CD4-positive, alpha-beta T cell (primary cell): ENCODE measurements at regions not wholly inside any gene's neighbourhood (a gene's known extent, or its start where the extent isn't known, plus 50 kb on each side); places are given as distances from the start of the nearest gene placed in this dataset.

Experiments used
- ATAC-seq: fragments of 200-7000 bp; cut with Tn5 transposase; one replicate; pipeline ENCODE4 v1.10.0; 2022; ENCODE audit warnings: mild to moderate bottlenecking; ENCODE audit not compliant: poor library complexity
- CTCF ChIA-PET: fragments of 350-600 bp; sonication (Branson Sonifier 250); formaldehyde crosslinking; loops from one replicate; lab custom pipeline; 2021; ENCODE audit warnings: antibody characterized with exemption, inconsistent platforms; lab: Charles Lee
- POLR2A ChIA-PET: fragments of 350-600 bp; sonication (Branson Sonifier 250); formaldehyde crosslinking; loops from one replicate; lab custom pipeline; 2021; ENCODE audit warnings: antibody characterized with exemption, inconsistent platforms; lab: Charles Lee
- DNase-seq, 14 experiments: peaks; one replicate each; pipeline ENCODE4 v3.0.0-alpha.2; 2013 to 2020; ENCODE audit warnings: mixed read lengths in 2 of 14
- H3K27ac ChIP-seq, 2 donors: one replicate each; pipeline versions ENCODE4 v1.5.1 to v1.7.0; 2013; ENCODE audit warnings: low read length in 2 of 2, low read depth in 1 of 2, mild to moderate bottlenecking in 1 of 2
- H3K27me3 ChIP-seq, 2 experiments: 1 replicate in 1 of 2; 2 replicates in 1 of 2; pipeline versions ENCODE4 v1.6.1 to v1.7.0; 2013; ENCODE audit warnings: low read length in 2 of 2, control low read depth in 1 of 2, mild to moderate bottlenecking in 1 of 2, moderate library complexity in 1 of 2; ENCODE audit not compliant: insufficient read depth in 2 of 2, control insufficient read depth in 1 of 2
- H3K36me3 ChIP-seq: one replicate; pipeline ENCODE4 v1.6.1; 2013; ENCODE audit warnings: low read length, control low read depth; ENCODE audit not compliant: insufficient read depth
- H3K4me1 ChIP-seq: one replicate; pipeline ENCODE4 v1.6.1; 2013; ENCODE audit warnings: low read length, control low read depth; ENCODE audit not compliant: insufficient read depth
- H3K4me3 ChIP-seq: one replicate; pipeline ENCODE4 v1.5.1; 2013; ENCODE audit warnings: mild to moderate bottlenecking, low read length, moderate library complexity
- H3K9me3 ChIP-seq, 2 experiments: 1 replicate in 1 of 2; 2 replicates in 1 of 2; pipeline versions ENCODE4 v1.6.1 to v1.7.0; 2013; ENCODE audit warnings: low read length in 2 of 2, mild to moderate bottlenecking in 2 of 2, control low read depth in 1 of 2, moderate library complexity in 1 of 2; ENCODE audit not compliant: control insufficient read depth in 1 of 2, insufficient read depth in 1 of 2
- H3K27ac Mint-ChIP-seq: one replicate; pipeline ENCODE4 v1.8.0; 2020; ENCODE audit warnings: mixed read lengths
- H3K27me3 Mint-ChIP-seq: one replicate; pipeline ENCODE4 v1.8.0; 2021; ENCODE audit warnings: mixed read lengths
- H3K36me3 Mint-ChIP-seq: one replicate; pipeline ENCODE4 v1.8.0; 2021; ENCODE audit warnings: low read depth, mixed read lengths
- H3K4me1 Mint-ChIP-seq: one replicate; pipeline ENCODE4 v1.8.0; 2021; ENCODE audit warnings: low read depth, mixed read lengths
- H3K4me3 Mint-ChIP-seq: one replicate; pipeline ENCODE4 v1.8.0; 2020; ENCODE audit warnings: mild to moderate bottlenecking, mixed read lengths
- H3K9me3 Mint-ChIP-seq: one replicate; pipeline ENCODE4 v1.8.0; 2020; ENCODE audit warnings: mixed read lengths
- CTCF ChIP-seq: fragments of 200-600 bp; IDR thresholded peaks from one replicate; pipeline ENCODE4 v1.8.0; 2022; ENCODE audit warnings: antibody characterized with exemption, mild to moderate bottlenecking
- intact Hi-C, 2 experiments: fragments of 100-400 bp; cut with DNase I in 1 of 2; cut with micrococcal nuclease in 1 of 2; formaldehyde crosslinking; loops; one replicate each; pipeline versions ENCODE4 v1.15.1 to v1.9.0; 2023 to 2025; cut with DNase I, micrococcal nuclease

GRCh38 chr9:29769019-29769418 is 2195.7 kb upstream of the C9orf72 start:
- intact Hi-C loops, result no loop called here
- no peak for TF ChIP-seq CTCF
- ChIA-PET POLR2A (no interaction called here), CTCF (no interaction called here)
- Mint-ChIP-seq H3K4me1 (no peaks in the 10 kb centered on the region), H3K9me3 (peaks cover 12% of the 10 kb centered on the region), H3K27ac (no peak overlapping the region), H3K4me3 (no peak overlapping the region), H3K27me3 (no peaks in the 10 kb centered on the region), H3K36me3 (no peaks in the 10 kb centered on the region)
- Histone ChIP-seq H3K27me3 (no peaks in the 10 kb centered on the region), H3K4me3 (no peak overlapping the region), H3K27ac (no peak overlapping the region), H3K36me3 (no peaks in the 10 kb centered on the region), H3K4me1 (no peaks in the 10 kb centered on the region), H3K9me3 (peaks cover 0 to 5% of the 10 kb centered on the region in 2 experiments)
- no peak for ATAC-seq
- no peak for DNase-seq

- no peaks in the 10 kb centered on the region for H3K27me3 Mint-ChIP-seq
- no peaks in the 10 kb centered on the region for H3K36me3 Mint-ChIP-seq
- Histone ChIP-seq H3K36me3 (no peaks in the 10 kb centered on the region), H3K27ac (no peak overlapping the region), H3K27me3 (no peaks in the 10 kb centered on the region), H3K4me3 (no peak overlapping the region), H3K9me3 (peaks cover 0 to 5% of the 10 kb centered on the region in 2 experiments), H3K4me1 (no peaks in the 10 kb centered on the region)
- TF ChIP-seq CTCF, result no peak
- no peaks in the 10 kb centered on the region for H3K4me1 Mint-ChIP-seq
- peaks cover 18% of the 10 kb centered on the region for H3K9me3 Mint-ChIP-seq
- intact Hi-C loops, result no loop called here
- POLR2A ChIA-PET, result no interaction called here
- ATAC-seq, result no peak
- DNase-seq, result no peak
- no peak overlapping the region for H3K27ac Mint-ChIP-seq
- CTCF ChIA-PET, result no interaction called here
- no peak overlapping the region for H3K4me3 Mint-ChIP-seq
Observed at GRCh38 chr9:29773676-29774075, 2200.4 kb upstream of the C9orf72 start.

GRCh38 chr9:29775491-29775890 is 2202.2 kb upstream of the C9orf72 start:
- Histone ChIP-seq H3K4me1 (no peaks in the 10 kb centered on the region), H3K27me3 (no peaks in the 10 kb centered on the region), H3K4me3 (no peak overlapping the region), H3K9me3 (peaks cover 0 to 1% of the 10 kb centered on the region in 2 experiments), H3K27ac (no peak overlapping the region), H3K36me3 (no peaks in the 10 kb centered on the region)
- H3K9me3 Mint-ChIP-seq, result peaks cover 12% of the 10 kb centered on the region
- intact Hi-C loops, result no loop called here
- no peaks in the 10 kb centered on the region for H3K36me3 Mint-ChIP-seq
- DNase-seq, result no peak
- no peaks in the 10 kb centered on the region for H3K4me1 Mint-ChIP-seq
- no peak overlapping the region for H3K27ac Mint-ChIP-seq
- POLR2A ChIA-PET, result no interaction called here
- CTCF ChIA-PET, result no interaction called here
- H3K27me3 Mint-ChIP-seq, result no peaks in the 10 kb centered on the region
- no peak for ATAC-seq
- no peak overlapping the region for H3K4me3 Mint-ChIP-seq
- TF ChIP-seq CTCF, result no peak
